ENCODE measurements at regions not wholly inside any gene's neighbourhood (a gene's known extent, or its start where the extent isn't known, plus 50 kb on each side); places are given as distances from the start of the nearest gene placed in this dataset.
"Not testable (repeated sequence)": the region's sequence is repeated elsewhere in the genome, so short reads cannot be mapped to it uniquely, and the experiment has no call there.

DNA sequence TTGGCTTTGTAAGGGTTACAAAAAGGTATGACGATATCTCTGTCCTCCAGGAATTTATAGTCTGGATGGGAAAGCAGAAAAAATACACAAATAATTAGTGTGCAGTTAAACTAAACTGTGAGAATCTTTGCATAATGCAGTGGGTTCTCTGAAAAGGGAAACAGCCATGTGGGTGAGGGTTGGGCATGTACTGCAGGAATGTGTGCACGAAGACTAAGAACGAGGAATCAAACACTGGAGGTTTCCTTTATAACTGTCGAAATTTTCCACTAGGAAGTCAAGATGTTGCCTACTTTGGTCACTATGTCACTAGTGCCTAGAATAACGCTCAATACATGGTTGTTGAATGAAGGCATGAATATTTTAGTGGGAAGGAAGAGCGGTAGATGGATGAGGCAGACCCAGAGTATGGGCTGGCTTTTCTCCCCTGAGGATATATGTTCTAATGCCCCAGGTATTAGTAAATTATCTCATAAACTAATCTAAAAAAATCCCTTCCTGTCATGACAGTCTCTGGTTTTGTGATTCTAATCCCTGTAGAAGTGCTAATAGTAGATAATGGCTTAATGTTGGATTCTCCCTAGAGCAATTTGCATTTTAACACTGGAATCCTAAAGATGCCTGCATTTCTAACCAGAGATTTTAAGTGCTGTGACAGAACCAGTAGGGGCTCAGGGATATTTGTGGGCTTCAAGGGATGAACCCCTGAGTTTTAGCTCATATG, 227.3 kb downstream of the NMUR2 start:
- no peak for DNase-seq

GRCh38 chr5:152171888-152172287, 233.2 kb downstream of the NMUR2 start:
- DNase-seq: no peak

- no peak for DNase-seq
These were observed 234.7 kb downstream of the NMUR2 start for GRCh38 chr5:152170350-152170749.

- no peak for DNase-seq
These were observed 240.2 kb upstream of the GLRA1 start for GRCh38 chr5:152164860-152165259.

DNA sequence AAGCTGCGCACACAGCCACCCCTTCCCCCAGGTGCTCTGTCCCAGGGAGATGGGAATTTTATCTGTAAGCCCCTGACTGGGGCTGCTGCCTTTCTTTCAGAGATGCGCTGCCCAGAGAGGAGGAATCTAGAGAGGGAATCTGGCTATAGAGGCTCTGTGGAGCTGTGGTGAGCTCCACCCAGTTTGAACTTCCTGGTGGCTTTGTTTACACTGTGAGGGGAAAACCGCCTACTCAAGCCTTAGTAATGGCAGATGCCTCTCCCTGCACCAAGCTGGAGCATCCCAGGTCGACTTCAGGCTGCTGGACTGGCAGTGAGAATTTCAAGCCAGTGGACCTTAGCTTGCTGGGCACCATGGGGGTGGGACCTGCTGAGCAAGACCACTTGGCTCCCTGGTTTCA, 235.2 kb upstream of the GLRA1 start:
- DNase-seq: not testable (repeated sequence)

GRCh38 chr5:152154452-152154851, 229.8 kb upstream of the GLRA1 start:
- DNase-seq: not testable (repeated sequence)

DNA sequence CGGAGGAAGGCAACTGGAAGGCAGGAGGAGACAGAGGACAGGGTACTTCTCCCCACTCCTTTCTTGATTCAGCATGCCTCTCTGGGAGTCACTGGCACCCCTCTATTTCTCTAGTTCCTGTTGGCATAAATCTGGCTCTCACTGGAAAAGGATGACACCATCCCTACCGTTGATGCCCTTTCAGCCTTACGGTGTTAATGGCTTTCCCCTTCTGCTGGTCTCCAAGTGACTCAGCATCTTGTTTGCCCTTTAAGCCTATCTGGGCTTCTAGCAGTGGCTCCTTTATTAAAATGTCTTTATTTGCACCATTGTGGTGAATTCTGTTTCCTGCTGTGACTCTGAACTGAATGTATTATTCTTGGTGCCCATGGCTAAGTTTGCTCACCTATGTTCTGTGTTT, 227.3 kb upstream of the GLRA1 start:
- no peak for DNase-seq

DNA sequence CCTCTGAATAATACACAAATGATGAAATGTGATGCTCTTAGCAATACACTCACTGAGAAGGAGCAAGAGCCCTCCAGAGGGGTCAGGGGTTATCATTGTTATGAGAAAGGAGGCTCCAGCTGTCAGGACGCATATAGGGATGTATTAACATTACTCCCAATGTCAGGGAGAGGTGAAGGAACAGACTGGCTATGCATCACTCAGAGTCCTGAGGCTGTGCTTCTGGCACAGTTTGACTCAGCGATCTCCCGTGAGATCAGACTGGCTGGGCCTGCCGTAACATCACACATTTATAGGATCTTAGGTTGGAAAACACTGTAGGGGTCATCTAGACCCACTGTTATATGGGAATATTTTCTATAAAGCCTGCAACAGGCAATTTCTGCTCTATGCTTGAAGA, 226.5 kb upstream of the GLRA1 start:
- DNase-seq: no peak

GRCh38 chr5:152147286-152147685, 222.6 kb upstream of the GLRA1 start:
- no peak for DNase-seq

DNA sequence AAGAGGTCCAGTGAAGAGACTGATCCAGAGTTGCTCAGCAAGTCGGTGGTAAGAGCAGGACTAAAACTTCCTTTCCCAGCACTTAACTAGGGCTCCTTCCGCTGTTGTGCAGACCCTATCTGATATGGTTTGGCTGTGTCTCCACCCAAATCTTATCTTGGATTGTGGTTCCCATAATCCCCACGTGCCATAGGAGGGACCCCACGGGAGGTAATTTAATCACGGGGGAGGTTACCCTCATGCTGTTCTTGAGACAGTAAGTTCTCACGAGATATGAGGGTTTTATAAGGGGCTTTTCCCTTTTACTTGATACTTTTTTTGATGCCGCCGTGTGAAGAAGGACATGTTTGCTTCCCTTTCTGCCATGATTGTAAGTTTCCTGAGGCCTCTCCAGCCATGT, 221.9 kb upstream of the GLRA1 start:
- no peak for DNase-seq

DNA sequence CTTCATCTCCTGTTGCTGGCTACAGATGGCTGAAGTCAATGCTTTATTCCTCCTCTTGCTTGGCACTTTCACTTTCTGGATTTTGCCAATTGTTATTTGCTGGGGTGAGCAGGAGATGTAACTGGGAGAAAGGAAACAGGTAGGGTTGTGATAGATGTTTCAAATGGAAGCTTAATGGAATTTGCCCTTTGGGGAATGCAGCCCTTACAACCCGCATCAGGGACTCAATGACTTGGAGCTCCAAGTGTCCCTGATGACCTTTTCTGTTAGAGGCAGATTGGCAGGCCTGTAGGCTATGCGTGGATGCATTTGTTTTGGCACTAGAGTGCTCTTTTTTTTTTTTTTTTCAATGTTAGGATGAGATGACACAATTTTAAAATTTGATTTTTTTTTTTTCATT, 219.9 kb upstream of the GLRA1 start:
- no peak for DNase-seq

DNA sequence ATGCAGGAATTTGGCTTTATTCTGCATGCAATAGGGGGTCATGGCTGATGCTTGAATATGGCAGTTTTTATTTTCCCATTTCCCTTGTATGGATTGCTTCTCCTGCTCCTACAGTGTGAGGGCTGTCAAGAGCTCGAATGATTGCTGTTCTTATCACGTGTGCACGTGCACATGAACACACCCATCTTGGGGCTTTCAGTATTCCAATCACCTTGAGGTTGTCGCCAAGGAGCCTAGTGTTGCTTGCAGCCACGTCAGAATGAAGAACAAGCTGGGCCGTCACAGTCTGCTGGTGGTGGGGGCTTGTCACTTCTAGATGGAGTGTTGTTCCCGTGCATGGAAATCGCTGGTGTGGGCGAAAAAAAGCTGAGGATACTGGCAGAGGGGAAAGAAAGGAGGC, 219.4 kb upstream of the GLRA1 start:
- DNase-seq: no peak

- DNase-seq: peak; percentile 56
These were observed 218.3 kb upstream of the GLRA1 start for GRCh38 chr5:152142840-152143469.

DNA sequence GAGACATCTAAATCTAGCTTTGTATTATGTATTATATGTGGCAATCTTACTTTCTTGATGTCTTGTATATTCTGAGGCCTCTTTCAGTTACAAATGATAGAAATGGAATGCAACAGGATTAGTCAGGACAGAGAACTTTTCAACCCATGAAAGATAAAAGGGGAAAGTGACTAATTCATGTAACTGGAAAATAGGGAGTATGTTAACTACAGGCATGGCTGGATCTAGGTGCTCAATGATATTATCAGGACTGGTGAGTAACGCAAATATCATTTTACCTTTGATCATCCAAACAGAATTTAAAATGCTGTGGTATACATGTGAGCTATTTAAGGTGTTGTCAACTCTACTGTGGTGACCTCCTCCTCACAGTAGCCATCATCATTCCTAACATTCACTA, 215.7 kb upstream of the GLRA1 start:
- no peak for DNase-seq

GRCh38 chr5:152137063-152137462, 212.4 kb upstream of the GLRA1 start:
- no peak for DNase-seq

- no peak for DNase-seq
These were observed 211.7 kb upstream of the GLRA1 start for GRCh38 chr5:152136321-152136720.

DNA sequence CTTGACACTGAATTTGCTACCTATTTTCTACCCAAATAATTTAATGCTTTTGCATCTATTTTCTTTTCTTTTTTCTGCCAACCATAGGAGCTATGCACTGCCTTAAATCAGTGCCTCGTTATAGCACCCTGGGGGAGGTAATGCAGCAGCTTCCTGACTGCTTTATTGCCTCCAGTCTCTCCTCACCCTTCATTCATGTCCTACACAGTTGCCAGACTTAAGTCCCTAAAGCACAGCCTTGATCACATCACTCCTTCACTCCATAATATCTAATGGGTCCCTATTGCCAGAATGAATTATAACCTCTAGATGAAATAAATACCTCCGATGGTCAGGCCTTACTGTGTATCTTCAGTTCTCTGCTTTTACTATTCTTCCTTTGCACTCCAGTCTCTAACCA, 211.2 kb upstream of the GLRA1 start:
- DNase-seq: no peak

GRCh38 chr5:152125661-152126205, 201.1 kb upstream of the GLRA1 start:
- DNase-seq: no peak

GRCh38 chr5:152124409-152125041, 199.9 kb upstream of the GLRA1 start:
- no peak for DNase-seq

DNA sequence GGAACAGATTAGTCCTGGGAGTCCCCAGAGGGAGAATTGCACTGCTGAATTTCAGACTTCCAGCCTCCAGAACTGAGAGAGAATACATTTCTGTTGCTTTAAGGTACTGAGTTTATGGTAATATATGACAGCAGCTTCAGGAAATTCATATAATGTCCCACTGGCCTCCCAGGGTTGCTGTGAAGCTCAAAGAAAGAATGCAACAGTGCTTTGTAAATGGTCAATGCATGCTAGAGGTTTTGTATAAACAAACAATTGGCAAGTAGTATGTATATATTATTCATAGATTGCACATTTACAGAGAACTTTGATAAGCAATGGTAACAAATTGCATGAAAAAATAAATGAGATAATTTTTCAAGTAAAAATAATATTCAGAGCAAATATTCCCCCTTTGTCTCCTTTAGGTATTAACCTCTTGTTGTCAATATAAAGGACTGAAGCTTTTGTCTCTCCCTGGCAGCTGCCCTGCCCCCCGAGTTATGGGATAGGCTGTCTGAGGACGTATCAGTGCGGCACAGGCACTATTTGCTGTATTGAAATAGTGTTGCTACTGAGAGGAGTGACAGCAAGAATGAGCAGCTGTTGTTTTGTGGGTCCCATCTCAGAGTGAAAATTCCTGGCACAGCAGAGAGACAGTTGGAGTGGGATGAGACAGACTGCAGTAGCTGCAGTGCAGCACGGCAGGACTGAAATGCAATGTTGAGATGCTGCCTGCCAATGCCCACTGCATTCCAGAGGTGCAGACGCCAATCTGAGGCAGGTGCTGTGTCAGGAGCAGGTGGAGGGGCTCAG, 194.2 kb upstream of the GLRA1 start:
- DNase-seq: no peak

DNA sequence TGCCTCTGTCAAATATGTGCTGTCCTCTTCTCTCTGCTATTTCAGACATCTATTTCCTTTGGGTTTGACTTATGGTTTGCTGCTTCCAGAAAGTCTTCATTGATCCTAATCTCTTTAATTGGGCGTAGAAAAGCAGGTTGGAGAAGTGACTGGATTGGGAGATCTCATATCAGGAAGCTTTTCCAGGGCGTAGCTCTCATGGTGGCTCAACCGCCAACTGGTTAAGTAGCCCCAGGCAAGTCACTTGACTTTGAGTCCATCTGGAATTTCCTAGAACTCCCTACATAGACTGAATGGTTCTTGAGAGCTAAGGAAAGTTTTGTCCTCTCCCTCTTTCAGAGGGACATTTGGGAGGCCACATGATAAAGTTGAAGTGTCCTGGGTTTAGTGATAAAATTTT, 192.3 kb upstream of the GLRA1 start:
- DNase-seq: no peak

- peak; percentile 23 for DNase-seq
These were observed 188.8 kb upstream of the GLRA1 start for GRCh38 chr5:152113401-152113800.

DNA sequence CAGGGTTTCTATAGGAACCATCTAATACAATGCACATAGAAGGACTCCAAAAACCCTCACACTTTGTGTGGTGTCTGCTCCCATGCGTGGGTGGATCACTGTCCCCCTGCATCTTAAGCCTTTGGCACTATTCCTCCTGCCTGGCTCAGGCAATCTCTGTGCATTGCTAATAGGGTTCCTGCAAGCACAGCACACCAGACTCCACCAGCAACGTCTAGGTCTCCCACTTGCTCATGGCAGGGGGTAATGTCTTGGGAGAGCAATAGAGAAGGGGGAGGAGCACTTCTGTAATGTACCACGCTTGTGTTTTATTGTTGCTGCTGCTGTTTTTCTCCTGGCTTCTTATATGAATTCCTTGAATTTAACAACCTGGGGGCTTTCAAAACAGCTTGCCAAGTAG, 182.6 kb upstream of the GLRA1 start:
- DNase-seq: no peak
